ENCODE measurements at regions not wholly inside any gene's neighbourhood (a gene's known extent, or its start where the extent isn't known, plus 50 kb on each side); places are given as distances from the start of the nearest gene placed in this dataset.
A peak's percentile ranks its signal among the peaks of the same experiment; 100 is the strongest.
"Not testable (repeated sequence)": the region's sequence is repeated elsewhere in the genome, so short reads cannot be mapped to it uniquely, and the experiment has no call there.

DNA sequence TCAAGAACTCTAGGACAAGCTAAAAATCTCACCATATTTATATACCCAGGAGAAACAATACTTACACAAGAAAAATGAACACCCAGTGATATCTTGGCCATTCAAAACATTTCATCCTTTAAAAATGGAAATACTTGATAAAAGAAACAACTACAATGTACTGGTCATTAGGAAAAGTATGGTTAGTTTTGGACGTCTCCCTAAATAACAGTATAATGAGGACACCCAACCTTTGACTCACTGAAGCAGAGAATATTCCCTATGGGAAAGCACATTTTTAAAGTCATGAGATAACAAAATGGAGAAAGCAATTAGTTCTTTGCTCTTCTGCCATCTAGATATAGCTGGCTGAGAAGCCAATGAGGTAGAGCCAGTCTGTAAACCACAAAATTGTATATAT lies 164.4 kb downstream of the TBX18 start:
- ChIA-PET CTCF (no interaction called here), POLR2A (no interaction called here)
- no peaks in the 10 kb centered on the region for H3K9me3 Mint-ChIP-seq (ENCODE audit: insufficient read depth)
- DNase-seq (no peak), ATAC-seq (no peak)
- no peaks in the 10 kb centered on the region for H3K27me3 Mint-ChIP-seq (ENCODE audit: low read depth)
- no peak overlapping the region for H3K4me3 Mint-ChIP-seq
- H3K27ac Mint-ChIP-seq, result no peak overlapping the region
- H3K4me1 Mint-ChIP-seq (ENCODE audit: low read depth), result peaks cover 6% of the 10 kb centered on the region
- no peaks in the 10 kb centered on the region for H3K36me3 Mint-ChIP-seq (ENCODE audit: low read depth)

- no peak overlapping the region for H3K27ac Mint-ChIP-seq
- peaks cover 6% of the 10 kb centered on the region for H3K4me1 Mint-ChIP-seq (ENCODE audit: low read depth)
- H3K27me3 Mint-ChIP-seq (ENCODE audit: low read depth), result no peaks in the 10 kb centered on the region
- ATAC-seq (no peak), DNase-seq (no peak)
- H3K36me3 Mint-ChIP-seq (ENCODE audit: low read depth), result no peaks in the 10 kb centered on the region
- CTCF ChIA-PET, result no interaction called here
- H3K9me3 Mint-ChIP-seq (ENCODE audit: insufficient read depth), result no peaks in the 10 kb centered on the region
- H3K4me3 Mint-ChIP-seq, result no peak overlapping the region
- POLR2A ChIA-PET, result no interaction called here
Observed at GRCh38 chr6:84597238-84597875, 167.0 kb downstream of the TBX18 start.

DNA sequence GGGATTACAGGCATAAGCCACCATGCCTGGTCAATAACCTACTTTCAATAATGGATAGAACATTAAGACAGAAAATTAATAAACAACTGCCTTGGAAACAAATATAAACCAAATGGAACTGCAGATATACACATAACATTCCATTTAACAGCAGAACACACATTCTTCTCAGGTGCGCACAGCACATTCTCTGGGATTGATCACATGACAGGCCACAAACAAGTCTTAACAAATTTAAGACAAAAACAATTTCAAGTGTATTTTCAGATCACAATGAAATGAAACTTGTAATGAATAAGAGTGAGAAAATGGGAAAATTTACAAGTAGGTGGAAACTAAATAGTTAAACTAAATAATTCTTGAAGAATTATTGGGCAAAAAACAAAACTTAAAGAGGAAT lies 167.9 kb downstream of the TBX18 start:
- POLR2A ChIA-PET, result no interaction called here
- Mint-ChIP-seq H3K4me1 (ENCODE audit: low read depth) (peaks cover 5% of the 10 kb centered on the region), H3K36me3 (ENCODE audit: low read depth) (no peaks in the 10 kb centered on the region)

GRCh38 chr6:84588697-84589080 lies 175.7 kb downstream of the TBX18 start:
- H3K9me3 Mint-ChIP-seq (ENCODE audit: insufficient read depth), result peaks cover 4% of the 10 kb centered on the region
- DNase-seq, result no peak
- CTCF ChIA-PET, result no interaction called here
- H3K4me3 Mint-ChIP-seq, result peak overlapping the region; percentile 43
- no peaks in the 10 kb centered on the region for H3K36me3 Mint-ChIP-seq (ENCODE audit: low read depth)
- peak overlapping the region; percentile 60 for H3K27ac Mint-ChIP-seq
- peaks cover 16% of the 10 kb centered on the region for H3K4me1 Mint-ChIP-seq (ENCODE audit: low read depth)
- POLR2A ChIA-PET, result no interaction called here
- H3K27me3 Mint-ChIP-seq (ENCODE audit: low read depth), result peaks cover 4% of the 10 kb centered on the region
- ATAC-seq, result peak; percentile 27

More for the DNA sequence above, 167.9 kb downstream of the TBX18 start:
- CTCF ChIA-PET, result no interaction called here
- Mint-ChIP-seq H3K4me3 (no peak overlapping the region), H3K27me3 (ENCODE audit: low read depth) (peaks cover 2% of the 10 kb centered on the region), H3K27ac (no peak overlapping the region), H3K9me3 (ENCODE audit: insufficient read depth) (no peaks in the 10 kb centered on the region)
- ATAC-seq, result no peak
- no peak for DNase-seq

- Mint-ChIP-seq H3K4me1 (ENCODE audit: low read depth) (peaks cover 16% of the 10 kb centered on the region), H3K27ac (peak overlapping the region; percentile 60), H3K4me3 (peak overlapping the region; percentile 43)
- ATAC-seq (peak; percentile 44), DNase-seq (peak; percentile 35)
- H3K36me3 Mint-ChIP-seq (ENCODE audit: low read depth); CTCF ChIA-PET; POLR2A ChIA-PET; H3K27me3 Mint-ChIP-seq (ENCODE audit: low read depth); H3K9me3 Mint-ChIP-seq (ENCODE audit: insufficient read depth): not testable (repeated sequence)
Observed at GRCh38 chr6:84587994-84588696, 176.3 kb downstream of the TBX18 start.

DNA sequence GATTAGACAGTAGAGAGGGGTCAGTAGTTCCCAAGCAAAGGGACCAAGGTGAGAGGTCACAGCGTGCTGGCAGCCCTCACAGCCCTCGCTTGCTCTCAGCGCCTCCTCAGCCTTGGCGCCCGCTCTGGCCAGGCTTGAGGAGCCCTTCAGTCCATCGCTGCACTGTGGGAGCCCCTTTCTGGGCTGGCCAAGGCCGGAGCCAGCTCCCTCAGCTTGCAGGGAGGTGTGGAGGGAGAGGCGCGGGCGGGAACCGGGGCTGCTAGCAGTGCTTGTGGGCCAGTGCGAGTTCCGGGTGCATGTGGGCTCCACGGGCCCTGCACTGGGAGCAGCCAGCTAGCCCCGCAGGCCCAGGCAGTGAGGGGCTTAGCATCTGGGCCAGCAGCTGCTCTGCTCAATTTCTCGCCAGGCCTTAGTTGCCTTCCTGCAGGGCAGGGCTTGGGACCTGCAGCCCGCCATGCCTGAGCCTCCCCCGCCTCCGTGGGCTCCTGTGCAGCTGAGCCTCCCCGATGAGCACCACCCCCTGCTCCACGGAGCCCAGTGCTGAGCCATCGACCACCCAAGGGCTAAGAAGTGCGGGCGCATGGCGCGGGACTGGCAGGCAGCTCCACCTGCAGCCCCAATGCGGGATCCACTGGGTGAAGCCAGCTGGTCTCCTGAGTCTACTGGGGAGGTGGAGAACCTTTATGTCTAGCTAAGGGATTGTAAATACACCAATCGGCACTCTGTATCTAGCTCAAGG lies 177.0 kb downstream of the TBX18 start:
- H3K9me3 Mint-ChIP-seq (ENCODE audit: insufficient read depth); POLR2A ChIA-PET; H3K4me3 Mint-ChIP-seq; H3K27me3 Mint-ChIP-seq (ENCODE audit: low read depth); DNase-seq; CTCF ChIA-PET; ATAC-seq; H3K36me3 Mint-ChIP-seq (ENCODE audit: low read depth): not testable (repeated sequence)
- Mint-ChIP-seq H3K27ac (peak overlapping the region; percentile 60), H3K4me1 (ENCODE audit: low read depth) (peaks cover 22% of the 10 kb centered on the region)

DNA sequence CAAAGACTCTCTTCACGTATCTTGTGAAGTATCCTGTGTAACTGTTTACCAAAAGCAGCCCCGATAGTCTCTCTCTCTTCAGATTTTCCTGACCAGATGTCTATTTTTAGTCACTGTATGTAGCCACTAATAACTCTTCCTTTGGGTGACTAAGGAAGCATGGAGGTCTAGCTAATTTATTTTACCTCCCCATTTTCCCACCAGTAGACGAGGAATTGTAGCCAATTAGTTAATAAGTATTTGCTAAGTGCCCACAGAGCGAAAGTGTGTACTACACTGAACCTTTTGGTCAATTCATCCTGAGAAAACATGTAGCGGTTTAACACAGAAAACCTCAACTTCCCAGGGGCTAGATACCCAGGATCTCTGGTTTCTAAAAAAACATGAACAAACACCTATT lies 180.6 kb downstream of the TBX18 start:
- Mint-ChIP-seq H3K36me3 (ENCODE audit: low read depth) (no peaks in the 10 kb centered on the region), H3K4me3 (no peak overlapping the region), H3K9me3 (ENCODE audit: insufficient read depth) (peaks cover 18% of the 10 kb centered on the region), H3K27me3 (ENCODE audit: low read depth) (no peaks in the 10 kb centered on the region), H3K4me1 (ENCODE audit: low read depth) (peaks cover 29% of the 10 kb centered on the region), H3K27ac (no peak overlapping the region)
- ATAC-seq (no peak), DNase-seq (no peak)
- ChIA-PET POLR2A (no interaction called here), CTCF (no interaction called here)

DNA sequence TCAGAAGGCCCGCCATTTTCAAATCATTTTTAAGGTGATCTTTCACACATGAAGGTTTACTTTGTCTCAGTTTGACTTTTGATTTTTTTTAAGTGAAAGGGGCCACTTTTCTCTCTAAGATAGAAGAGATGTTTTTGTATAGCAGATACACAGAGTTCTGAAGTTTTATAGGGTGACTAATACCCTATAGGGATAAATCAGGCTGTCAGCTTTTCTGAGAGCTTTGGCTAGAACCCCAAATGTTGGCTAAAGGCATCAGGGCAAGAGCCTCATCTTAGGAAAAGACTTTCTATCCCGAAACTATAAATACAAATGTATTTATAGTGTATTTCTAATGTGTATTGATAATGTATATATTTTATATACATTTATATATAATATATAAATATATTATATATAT lies 181.4 kb downstream of the TBX18 start:
- no peaks in the 10 kb centered on the region for H3K27me3 Mint-ChIP-seq (ENCODE audit: low read depth)
- no peak overlapping the region for H3K4me3 Mint-ChIP-seq
- POLR2A ChIA-PET, result no interaction called here
- ATAC-seq (no peak), DNase-seq (no peak)
- peaks cover 18% of the 10 kb centered on the region for H3K9me3 Mint-ChIP-seq (ENCODE audit: insufficient read depth)
- no peaks in the 10 kb centered on the region for H3K36me3 Mint-ChIP-seq (ENCODE audit: low read depth)
- peaks cover 21% of the 10 kb centered on the region for H3K4me1 Mint-ChIP-seq (ENCODE audit: low read depth)
- no peak overlapping the region for H3K27ac Mint-ChIP-seq
- CTCF ChIA-PET, result no interaction called here

DNA sequence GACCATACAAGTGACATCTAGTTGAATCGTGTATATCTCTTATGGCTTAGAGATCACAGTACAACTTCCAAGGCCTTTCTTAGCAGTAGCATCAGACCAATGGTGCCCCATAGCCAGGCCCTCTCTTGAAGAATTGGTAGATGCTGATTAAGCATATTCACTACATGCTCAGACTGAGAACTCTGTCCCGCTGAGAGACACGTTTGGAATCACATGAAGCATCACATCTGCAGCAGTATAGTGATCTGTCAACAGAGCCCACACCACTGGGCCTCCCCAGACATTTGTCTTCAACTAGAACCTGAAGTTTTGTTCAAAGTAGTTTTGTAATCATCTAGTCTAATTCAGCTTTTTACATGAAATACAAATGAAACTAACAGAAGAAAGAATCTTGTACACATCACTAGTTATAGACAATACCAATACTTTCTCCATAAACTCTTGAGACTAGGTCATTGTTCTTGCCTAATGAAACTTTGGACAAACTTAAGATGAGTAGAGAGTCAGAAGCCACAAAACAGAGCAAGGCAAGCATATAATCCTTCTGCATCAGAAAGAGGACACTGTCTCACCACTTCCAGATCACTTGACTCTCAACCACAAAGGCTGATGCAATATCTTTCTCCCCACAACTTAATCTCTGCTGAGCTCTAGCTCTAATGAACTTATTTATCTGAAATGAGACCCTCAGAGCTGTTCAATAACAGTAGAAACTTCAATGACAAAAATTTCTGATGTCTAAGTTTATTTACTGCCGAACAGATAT lies 182.7 kb downstream of the TBX18 start:
- H3K36me3 Mint-ChIP-seq (ENCODE audit: low read depth), result no peaks in the 10 kb centered on the region
- H3K9me3 Mint-ChIP-seq (ENCODE audit: insufficient read depth), result peaks cover 18% of the 10 kb centered on the region
- DNase-seq, result peak; percentile 24
- CTCF ChIA-PET, result no interaction called here
- H3K27ac Mint-ChIP-seq, result peak overlapping the region; percentile 35
- peak; percentile 70 for ATAC-seq
- no peaks in the 10 kb centered on the region for H3K27me3 Mint-ChIP-seq (ENCODE audit: low read depth)
- POLR2A ChIA-PET, result no interaction called here
- H3K4me1 Mint-ChIP-seq (ENCODE audit: low read depth), result peaks cover 16% of the 10 kb centered on the region
- peak overlapping the region; percentile 8 for H3K4me3 Mint-ChIP-seq

DNA sequence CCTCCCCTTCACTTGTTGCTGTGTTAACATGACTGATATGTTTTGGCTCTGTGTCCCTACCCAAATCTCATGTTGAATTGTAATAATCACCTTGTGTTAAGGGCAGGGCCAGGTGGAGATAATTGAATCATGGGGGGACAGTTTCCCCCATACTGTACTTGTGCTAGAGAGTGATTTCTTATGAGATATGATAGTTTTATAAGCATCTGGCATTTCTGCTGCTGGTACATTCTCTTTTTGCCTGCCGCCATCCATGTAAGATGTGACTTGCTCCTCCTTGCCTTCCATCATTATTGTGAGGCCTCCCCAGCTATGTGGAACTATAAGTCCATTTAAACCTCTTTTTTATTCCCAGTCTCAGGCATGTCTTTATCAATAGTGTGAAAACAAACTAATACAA lies 185.0 kb downstream of the TBX18 start:
- CTCF ChIA-PET, result no interaction called here
- POLR2A ChIA-PET, result no interaction called here
- peaks cover 29% of the 10 kb centered on the region for H3K4me1 Mint-ChIP-seq (ENCODE audit: low read depth)
- ATAC-seq (no peak), DNase-seq (no peak)
- H3K9me3 Mint-ChIP-seq (ENCODE audit: insufficient read depth), result peaks cover 21% of the 10 kb centered on the region
- H3K36me3 Mint-ChIP-seq (ENCODE audit: low read depth), result no peaks in the 10 kb centered on the region
- no peak overlapping the region for H3K4me3 Mint-ChIP-seq
- H3K27me3 Mint-ChIP-seq (ENCODE audit: low read depth), result no peaks in the 10 kb centered on the region
- H3K27ac Mint-ChIP-seq, result no peak overlapping the region

DNA sequence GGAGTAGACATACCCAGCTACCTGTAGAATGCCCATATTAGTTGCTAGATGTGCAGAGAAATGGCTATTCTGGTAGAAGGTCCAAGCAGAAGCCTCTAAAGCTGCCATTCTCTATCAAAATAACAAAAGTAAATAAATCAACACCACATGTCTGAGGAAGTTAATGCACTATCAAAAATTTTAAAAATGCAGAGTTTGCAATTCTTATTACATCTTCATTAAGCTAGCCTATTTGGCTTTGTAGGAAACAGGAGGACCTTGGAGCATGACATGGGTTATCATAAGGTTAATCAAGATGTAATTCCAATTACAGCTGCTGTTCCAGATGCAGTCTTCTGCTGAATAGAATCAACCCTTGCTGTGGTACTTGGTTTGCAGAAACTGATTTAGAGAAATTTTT lies 188.4 kb downstream of the TBX18 start:
- ChIA-PET CTCF (no interaction called here), POLR2A (no interaction called here)
- Mint-ChIP-seq H3K9me3 (ENCODE audit: insufficient read depth) (peaks cover 17% of the 10 kb centered on the region), H3K27ac (no peak overlapping the region), H3K27me3 (ENCODE audit: low read depth) (no peaks in the 10 kb centered on the region), H3K36me3 (ENCODE audit: low read depth) (no peaks in the 10 kb centered on the region), H3K4me3 (no peak overlapping the region), H3K4me1 (ENCODE audit: low read depth) (peaks cover 13% of the 10 kb centered on the region)
- DNase-seq (no peak), ATAC-seq (no peak)

DNA sequence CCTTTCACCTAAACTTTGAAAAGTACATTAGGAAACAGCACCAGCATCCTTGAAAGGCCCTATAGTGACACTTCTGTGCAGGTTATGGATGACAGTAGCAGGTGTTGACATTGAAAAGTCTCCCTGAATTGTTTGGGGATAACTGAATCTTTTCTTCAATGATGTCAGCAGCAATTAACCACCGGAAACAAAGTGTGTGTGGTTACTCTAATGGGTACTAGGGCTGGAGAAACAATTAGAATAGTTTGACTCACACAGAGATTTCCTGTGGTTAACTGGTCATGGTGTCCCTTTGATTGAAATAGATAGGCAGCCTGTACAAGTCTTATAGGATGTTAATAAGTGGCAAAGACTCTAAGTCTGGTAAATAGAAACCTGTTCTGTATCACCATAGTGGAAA lies 189.1 kb downstream of the TBX18 start:
- POLR2A ChIA-PET, result no interaction called here
- ATAC-seq, result peak; percentile 71
- Mint-ChIP-seq H3K27ac (no peak overlapping the region), H3K4me1 (ENCODE audit: low read depth) (peaks cover 13% of the 10 kb centered on the region), H3K27me3 (ENCODE audit: low read depth) (peaks cover 2% of the 10 kb centered on the region), H3K4me3 (no peak overlapping the region), H3K9me3 (ENCODE audit: insufficient read depth) (peaks cover 17% of the 10 kb centered on the region), H3K36me3 (ENCODE audit: low read depth) (no peaks in the 10 kb centered on the region)
- peak; percentile 33 for DNase-seq
- CTCF ChIA-PET, result no interaction called here

Measured in activated CD8-positive, alpha-beta T cell treated with anti-CD3 and anti-CD28 coated beads, Interleukin-2, amount 10 ng/mL, durations not matched to agents 7 days and 5 days (primary cell).